Trophoblast cell (in vitro differentiated cells and primary cell): ENCODE measurements at regions not wholly inside any gene's neighbourhood (a gene's known extent, or its start where the extent isn't known, plus 50 kb on each side); places are given as distances from the start of the nearest gene placed in this dataset.

Source experiments
- DNase-seq, 2 donors: peaks; one replicate each; pipeline ENCODE4 v3.0.0-alpha.2; 2016
- H2AFZ ChIP-seq: 2 replicates; pipeline ENCODE4 v1.6.1; 2013; ENCODE audit warnings: low read length, moderate library complexity, mild to moderate bottlenecking; ENCODE audit not compliant: insufficient read depth, poor library complexity
- H2AK5ac ChIP-seq: 2 replicates; pipeline ENCODE4 v1.6.1; 2013; ENCODE audit warnings: mild to moderate bottlenecking, low read length
- H2BK120ac ChIP-seq: 2 replicates; pipeline ENCODE4 v1.6.1; 2013; ENCODE audit warnings: low read length, mild to moderate bottlenecking, moderate library complexity; ENCODE audit not compliant: insufficient read depth, poor library complexity
- H2BK12ac ChIP-seq: 2 replicates; pipeline ENCODE4 v1.6.1; 2013; ENCODE audit warnings: mild to moderate bottlenecking, low read length, moderate library complexity
- H2BK5ac ChIP-seq: 2 replicates; pipeline ENCODE4 v1.6.1; 2013; ENCODE audit warnings: low read length, low read depth, moderate library complexity, mild to moderate bottlenecking; ENCODE audit not compliant: poor library complexity
- H3K14ac ChIP-seq: 2 replicates; pipeline ENCODE4 v1.6.1; 2013; ENCODE audit warnings: mild to moderate bottlenecking, low read length
- H3K18ac ChIP-seq: 2 replicates; pipeline ENCODE4 v1.6.1; 2013; ENCODE audit warnings: mild to moderate bottlenecking, low read length
- H3K23ac ChIP-seq: 2 replicates; pipeline ENCODE4 v1.6.1; 2013; ENCODE audit warnings: low read length
- H3K27ac ChIP-seq: 2 replicates; pipeline ENCODE4 v1.5.1; 2013; ENCODE audit warnings: low read depth, mild to moderate bottlenecking, inconsistent platforms, low read length, moderate library complexity
- H3K27me3 ChIP-seq: 2 replicates; pipeline ENCODE4 v1.6.1; 2013; ENCODE audit warnings: inconsistent platforms, mild to moderate bottlenecking, low read length, moderate library complexity; ENCODE audit not compliant: insufficient read depth
- H3K36me3 ChIP-seq, 2 experiments: 1 replicate in 1 of 2; 2 replicates in 1 of 2; pipeline ENCODE4 v1.6.1; 2013; ENCODE audit warnings: low read length in 2 of 2, mild to moderate bottlenecking in 2 of 2, moderate library complexity in 1 of 2; ENCODE audit not compliant: insufficient read depth in 2 of 2, control insufficient read depth in 1 of 2
- H3K4ac ChIP-seq: 2 replicates; pipeline ENCODE4 v1.6.1; 2013; ENCODE audit warnings: low read depth, mild to moderate bottlenecking, low read length, moderate library complexity
- H3K4me1 ChIP-seq, 2 experiments: 1 replicate in 1 of 2; 2 replicates in 1 of 2; pipeline ENCODE4 v1.6.1; 2013; ENCODE audit warnings: low read length in 2 of 2, mild to moderate bottlenecking in 2 of 2, moderate library complexity in 1 of 2; ENCODE audit not compliant: insufficient read depth in 2 of 2, control insufficient read depth in 1 of 2
- H3K4me2 ChIP-seq: 2 replicates; pipeline ENCODE4 v1.6.1; 2013; ENCODE audit warnings: inconsistent platforms, mild to moderate bottlenecking, low read length, moderate library complexity
- H3K4me3 ChIP-seq: 2 replicates; pipeline ENCODE4 v1.5.1; 2013; ENCODE audit warnings: mild to moderate bottlenecking, low read depth, low read length, inconsistent platforms
- H3K79me1 ChIP-seq: one replicate; pipeline ENCODE4 v1.6.1; 2013; ENCODE audit warnings: low read length
- H3K79me2 ChIP-seq: 2 replicates; pipeline ENCODE4 v1.6.1; 2013; ENCODE audit warnings: low read length, mild to moderate bottlenecking; ENCODE audit not compliant: control insufficient read depth, insufficient read depth, poor library complexity
- H3K9ac ChIP-seq: 2 replicates; pipeline ENCODE4 v1.6.1; 2013; ENCODE audit warnings: mild to moderate bottlenecking, low read length
- H3K9me3 ChIP-seq: 2 replicates; pipeline ENCODE4 v1.6.1; 2013; ENCODE audit warnings: low read depth, mild to moderate bottlenecking, control low read depth, inconsistent platforms, low read length; ENCODE audit not compliant: insufficient read depth
- H4K12ac ChIP-seq: 2 replicates; pipeline ENCODE4 v1.6.1; 2013; ENCODE audit warnings: low read depth, mild to moderate bottlenecking, low read length, moderate library complexity
- H4K8ac ChIP-seq: 2 replicates; pipeline ENCODE4 v1.6.1; 2013; ENCODE audit warnings: low read depth, mild to moderate bottlenecking, low read length, moderate library complexity
- H4K91ac ChIP-seq: one replicate; pipeline ENCODE4 v1.6.1; 2013; ENCODE audit warnings: low read depth, mild to moderate bottlenecking, low read length, moderate library complexity
- WGBS: extraction: QIAGEN DNeasy Blood & Tissue Kit; methylation state at CpG from one replicate; pipeline ENCODE4 v1.1.7; 2013; ENCODE audit warnings: missing lambda C conversion rate; ENCODE audit not compliant: insufficient read length, insufficient coverage; ENCODE audit errors: extremely low coverage; 5-methylcytosine and 5-hydroxymethylcytosine counted together

DNA sequence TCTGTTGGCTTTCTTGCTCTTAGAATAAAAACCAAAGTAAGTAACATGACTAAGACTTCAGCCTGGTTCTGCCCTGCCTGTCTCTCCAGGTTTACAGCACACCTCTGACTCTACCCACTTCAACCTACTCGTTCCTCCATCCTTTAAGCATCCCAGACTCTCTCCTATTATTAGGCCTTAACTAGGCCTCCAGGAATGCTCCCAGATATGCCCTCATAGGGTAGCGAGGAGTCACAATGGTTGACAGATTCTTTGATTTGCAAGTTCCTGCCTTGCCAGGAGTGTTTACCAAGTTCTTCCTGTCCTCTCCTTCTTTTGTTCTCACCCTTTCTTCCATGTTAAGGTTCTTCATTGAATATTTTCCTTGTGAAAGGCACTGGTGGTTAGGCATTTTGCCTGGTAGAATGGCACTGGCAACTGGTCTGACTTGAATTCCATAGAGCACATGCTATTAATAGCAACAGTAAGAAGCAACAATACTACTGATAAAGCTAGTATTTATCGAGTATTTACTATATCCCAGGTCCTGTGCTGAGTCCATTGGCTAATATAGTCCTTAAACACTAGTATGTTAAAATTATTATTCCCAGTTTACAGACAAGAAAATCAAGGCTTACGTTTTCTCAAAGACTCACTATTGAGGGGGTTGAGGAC is 327.9 kb upstream of the PRKCQ start:
- Histone ChIP-seq H3K27me3 (no peaks in the 10 kb centered on the region), H3K18ac (no peak overlapping the region), H4K8ac (no peak overlapping the region), H3K27ac (no peak overlapping the region), H4K91ac (no peak overlapping the region), H4K12ac (no peak overlapping the region), H3K4ac (no peak overlapping the region), H3K36me3 (no peaks in the 10 kb centered on the region), H3K4me1 (no peaks in the 10 kb centered on the region), H2BK5ac (no peak overlapping the region), H2BK12ac (no peak overlapping the region), H3K4me2 (no peak overlapping the region), H3K79me2 (no peaks in the 10 kb centered on the region), H3K4me3 (no peak overlapping the region), H3K23ac (no peak overlapping the region), H2AK5ac (no peak overlapping the region), H3K9me3 (no peaks in the 10 kb centered on the region), H3K9ac (no peak overlapping the region), H2AFZ (no peak overlapping the region), H3K79me1 (no peaks in the 10 kb centered on the region), H2BK120ac (no peak overlapping the region), H3K14ac (no peak overlapping the region)
- peak in 1 of 2 donors; percentile 15 for DNase-seq
- WGBS = no CpG with 5 or more reads among the region's 4 CpGs

DNA sequence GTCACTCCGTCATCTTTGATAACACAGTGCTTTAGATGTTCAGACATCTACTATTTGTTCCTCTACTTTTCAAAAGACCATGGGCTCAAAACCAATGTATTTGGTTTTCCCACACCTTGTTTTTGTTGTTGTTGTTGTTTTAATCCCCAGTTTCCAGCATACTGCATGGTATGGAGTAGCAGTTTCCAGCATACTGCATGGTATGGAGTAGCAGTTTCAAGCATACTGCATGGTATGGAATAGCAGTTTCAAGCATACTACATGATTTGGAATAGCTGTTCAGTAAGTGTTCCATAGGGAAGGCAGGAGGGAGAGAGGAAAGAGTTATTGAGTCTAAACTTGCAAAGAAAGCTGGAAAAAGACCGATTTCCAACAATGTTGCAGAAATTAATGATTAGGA is 314.3 kb upstream of the PRKCQ start:
- Histone ChIP-seq H3K79me2 (no peaks in the 10 kb centered on the region), H2BK120ac (no peak overlapping the region), H3K4me3 (no peak overlapping the region), H3K36me3 (no peaks in the 10 kb centered on the region), H3K27ac (no peak overlapping the region), H2BK5ac (no peak overlapping the region), H3K27me3 (no peaks in the 10 kb centered on the region), H2AK5ac (no peak overlapping the region), H3K4me1 (peaks cover 0 to 2% of the 10 kb centered on the region in 2 experiments), H3K18ac (no peak overlapping the region), H3K4me2 (no peak overlapping the region), H4K91ac (no peak overlapping the region), H2AFZ (no peak overlapping the region), H3K9me3 (peaks cover 2% of the 10 kb centered on the region), H3K79me1 (no peaks in the 10 kb centered on the region), H4K12ac (no peak overlapping the region), H3K4ac (no peak overlapping the region), H3K14ac (no peak overlapping the region), H3K23ac (peak overlapping the region; percentile 88), H2BK12ac (no peak overlapping the region), H4K8ac (no peak overlapping the region), H3K9ac (no peak overlapping the region)
- DNase-seq = no peak
- no CpG with 5 or more reads among the region's 2 CpGs for WGBS

DNA sequence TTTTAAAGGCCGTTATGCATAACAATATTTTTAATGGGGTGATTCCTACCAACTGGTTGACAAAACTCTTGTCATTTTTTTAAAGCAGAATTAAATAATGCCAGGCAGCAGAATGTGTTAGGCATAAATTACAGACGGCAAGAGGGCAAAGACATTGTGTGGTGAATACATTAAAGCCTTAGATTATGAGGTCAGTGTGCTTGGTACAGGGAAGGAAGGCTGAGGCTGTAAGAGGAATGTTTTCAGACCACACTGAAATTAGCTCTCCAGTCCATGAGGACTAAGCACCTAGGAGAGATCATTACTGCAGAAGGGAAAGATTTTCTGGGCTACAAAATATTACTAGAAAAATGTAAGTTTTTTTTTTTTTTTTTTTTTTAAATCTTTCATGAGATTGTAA is 312.8 kb upstream of the PRKCQ start:
- Histone ChIP-seq H3K9ac (no peak overlapping the region), H3K4ac (no peak overlapping the region), H3K4me1 (peaks cover 0 to 2% of the 10 kb centered on the region in 2 experiments), H3K4me2 (no peak overlapping the region), H3K4me3 (no peak overlapping the region), H3K79me1 (no peaks in the 10 kb centered on the region), H3K14ac (no peak overlapping the region), H3K9me3 (peaks cover 2% of the 10 kb centered on the region), H4K8ac (no peak overlapping the region), H4K12ac (no peak overlapping the region), H3K18ac (no peak overlapping the region), H2BK12ac (no peak overlapping the region), H2BK120ac (no peak overlapping the region), H4K91ac (no peak overlapping the region), H3K36me3 (no peaks in the 10 kb centered on the region), H2AFZ (no peak overlapping the region), H2BK5ac (no peak overlapping the region), H3K23ac (no peak overlapping the region), H3K79me2 (no peaks in the 10 kb centered on the region), H3K27me3 (no peaks in the 10 kb centered on the region), H3K27ac (no peak overlapping the region), H2AK5ac (no peak overlapping the region)
- no peak for DNase-seq
- no CpG with 5 or more reads among the region's 2 CpGs for WGBS

DNA sequence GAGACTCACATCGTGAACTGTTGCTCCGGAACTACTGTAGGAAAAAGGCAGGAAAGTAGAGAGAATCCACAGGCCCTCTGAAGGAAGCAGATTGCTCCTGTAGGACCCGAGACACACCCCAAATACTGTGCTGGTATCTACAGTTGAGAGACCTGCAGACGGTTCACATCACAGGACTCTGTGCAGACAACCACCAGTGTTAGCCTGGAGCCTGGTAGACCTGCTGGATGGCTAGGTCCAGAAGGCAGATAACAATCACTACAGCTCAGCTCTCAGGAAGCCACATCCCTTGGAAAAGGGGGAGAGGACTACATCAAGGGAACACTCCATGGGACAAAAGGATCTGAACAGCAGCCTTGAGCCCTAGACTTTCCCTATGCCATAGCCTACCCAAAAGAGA is 311.8 kb upstream of the PRKCQ start:
- Histone ChIP-seq H2AK5ac (no peak overlapping the region), H2AFZ (no peak overlapping the region), H3K4me1 (peaks cover 0 to 2% of the 10 kb centered on the region in 2 experiments), H2BK12ac (no peak overlapping the region), H3K9ac (no peak overlapping the region), H4K12ac (no peak overlapping the region), H3K27me3 (no peaks in the 10 kb centered on the region), H3K36me3 (no peaks in the 10 kb centered on the region), H3K18ac (no peak overlapping the region), H3K23ac (no peak overlapping the region), H3K79me1 (no peaks in the 10 kb centered on the region), H3K4me3 (no peak overlapping the region), H3K79me2 (no peaks in the 10 kb centered on the region), H3K27ac (no peak overlapping the region), H2BK5ac (no peak overlapping the region), H3K14ac (no peak overlapping the region), H3K4ac (no peak overlapping the region), H4K8ac (no peak overlapping the region), H3K4me2 (no peak overlapping the region), H2BK120ac (no peak overlapping the region), H3K9me3 (peaks cover 2% of the 10 kb centered on the region), H4K91ac (no peak overlapping the region)
- DNase-seq = peak; percentile 35 to 57
- WGBS = no CpG with 5 or more reads among the region's 4 CpGs
